Superior temporal gyrus (tissue), 1 donor: ENCODE measurements at regions not wholly inside any gene's neighbourhood (a gene's known extent, or its start where the extent isn't known, plus 50 kb on each side); places are given as distances from the start of the nearest gene placed in this dataset.

Experiments used
- DNase-seq: peaks from one replicate; pipeline ENCODE4 v3.0.0-alpha.2; 2016; ENCODE audit errors: extremely low spot score

DNA sequence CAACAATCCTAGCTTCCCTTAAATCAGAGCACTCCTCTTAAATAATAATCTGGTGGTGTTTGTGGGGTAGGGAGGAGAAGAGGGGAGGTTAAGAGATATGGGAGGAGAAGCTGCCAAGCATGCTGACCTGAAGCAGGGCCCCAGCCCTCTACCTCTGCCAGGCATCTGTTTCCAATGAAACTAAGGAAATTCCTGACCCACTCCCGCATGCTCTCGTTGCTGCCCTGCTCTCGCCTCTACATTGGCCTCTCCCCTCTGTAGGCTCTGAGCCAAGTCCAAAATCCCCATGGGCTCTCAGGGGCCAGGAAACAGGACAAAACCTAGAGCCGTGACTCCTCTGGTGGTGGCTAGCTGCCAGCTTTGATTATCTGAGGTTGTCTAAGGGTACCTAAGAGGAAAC is 559.5 kb upstream of the CDH11 start:
- no peak for DNase-seq

DNA sequence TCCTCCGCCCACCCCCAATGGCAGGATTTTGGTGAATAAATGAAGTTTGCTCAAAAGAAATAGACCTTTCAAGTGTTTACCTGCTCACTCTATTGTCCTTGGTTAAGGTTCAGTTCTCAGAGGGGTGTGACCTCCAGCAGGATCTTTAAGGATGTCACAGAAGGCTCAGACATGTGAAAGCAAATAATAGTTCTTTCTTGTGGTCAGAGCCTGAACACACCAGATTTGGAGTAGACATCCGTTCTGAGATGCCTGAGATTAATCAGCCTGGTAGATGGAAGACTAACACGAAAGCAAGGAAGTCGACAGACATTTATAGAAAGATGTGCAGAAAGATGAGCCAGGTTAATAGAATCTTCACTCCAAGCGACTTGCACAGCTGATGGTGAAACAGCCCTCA is 557.9 kb upstream of the CDH11 start:
- no peak for DNase-seq

- no peak for DNase-seq
Measured at GRCh38 chr16:65675161-65675560, 553.3 kb upstream of the CDH11 start.

- DNase-seq = no peak
Measured at GRCh38 chr16:65672960-65673359, 551.1 kb upstream of the CDH11 start.

DNA sequence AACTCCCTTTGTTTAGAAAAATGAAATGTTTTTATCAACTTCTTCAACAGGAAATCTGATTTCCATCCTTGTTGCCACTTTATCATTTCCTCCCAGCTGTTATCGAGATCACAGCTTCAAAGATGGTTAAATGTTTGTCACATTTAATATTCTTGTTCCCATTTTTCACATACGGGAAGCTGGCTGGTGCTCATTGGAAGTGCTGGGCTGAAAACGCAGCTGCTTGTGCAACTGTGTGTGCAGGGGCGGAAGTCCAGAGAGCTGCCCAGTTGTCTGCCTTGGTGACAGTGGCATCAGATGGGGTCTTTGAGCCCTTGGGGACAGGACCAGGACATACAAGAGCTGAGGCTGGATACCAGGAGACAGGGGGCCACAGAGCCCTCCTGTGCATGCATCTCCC is 549.2 kb upstream of the CDH11 start:
- DNase-seq = no peak

DNA sequence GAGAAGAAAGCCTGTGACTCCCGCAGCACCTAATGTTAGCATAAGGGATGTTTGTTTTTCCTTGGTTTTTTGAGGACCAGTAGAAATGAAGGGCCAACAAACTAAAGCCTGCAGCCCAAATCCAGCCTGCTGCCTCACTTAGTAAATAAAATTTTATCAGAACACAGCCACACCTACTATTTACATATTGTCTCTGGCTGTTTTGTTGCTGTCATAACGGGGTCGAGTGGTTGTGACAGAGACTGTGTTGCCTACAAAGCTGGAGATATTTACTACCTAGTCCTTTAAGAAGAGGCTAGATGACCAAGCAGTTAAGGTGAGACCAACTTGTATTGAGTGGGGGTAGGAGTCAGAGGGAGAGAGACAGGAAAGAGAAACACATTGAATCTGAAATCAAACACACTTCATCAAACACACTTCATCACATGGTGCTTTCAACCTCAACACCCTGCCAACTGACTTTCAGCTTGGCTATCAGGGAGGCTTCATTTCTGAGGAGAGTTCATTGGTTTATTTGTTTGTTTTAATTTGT is 546.3 kb upstream of the CDH11 start:
- no peak for DNase-seq

GRCh38 chr16:65667011-65667578 is 545.2 kb upstream of the CDH11 start:
- no peak for DNase-seq

DNA sequence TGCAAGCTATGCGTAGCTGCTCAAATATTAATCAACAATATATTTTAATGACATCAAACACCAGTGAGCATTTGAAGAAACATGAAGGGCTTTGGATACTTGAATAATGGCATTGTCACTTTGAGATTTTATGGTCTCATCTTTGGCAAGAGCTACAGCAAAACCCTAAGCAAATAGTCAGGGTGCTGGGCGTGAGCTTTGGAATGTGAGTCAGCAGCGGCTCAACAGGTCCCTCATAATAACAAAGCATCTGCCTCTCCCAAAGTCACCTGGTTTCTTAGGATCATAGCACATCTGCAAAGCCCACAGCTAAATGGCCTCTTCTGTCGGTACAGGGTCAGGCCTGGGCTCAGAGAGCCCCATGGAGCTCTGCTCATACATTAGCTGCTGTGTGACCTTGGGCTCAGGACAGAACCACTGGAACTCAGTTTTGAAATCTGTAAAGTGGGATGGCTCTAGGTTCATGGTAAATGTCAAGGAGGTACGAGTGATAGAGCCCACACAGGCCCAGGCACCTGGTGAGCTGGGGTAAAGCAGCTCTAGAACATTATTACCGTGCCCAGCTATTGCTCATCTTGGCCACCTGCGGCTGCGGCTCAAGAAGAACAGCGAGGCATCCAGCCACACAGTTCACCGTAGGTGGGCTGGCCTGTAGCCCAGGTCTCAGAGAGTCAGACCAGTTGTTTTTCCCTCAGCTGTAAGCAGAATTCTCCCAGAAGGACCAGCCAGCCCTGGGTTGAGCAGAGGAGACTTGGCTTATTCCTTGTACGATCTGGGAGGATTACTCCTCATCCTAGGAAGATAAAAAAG is 544.5 kb upstream of the CDH11 start:
- no peak for DNase-seq

DNA sequence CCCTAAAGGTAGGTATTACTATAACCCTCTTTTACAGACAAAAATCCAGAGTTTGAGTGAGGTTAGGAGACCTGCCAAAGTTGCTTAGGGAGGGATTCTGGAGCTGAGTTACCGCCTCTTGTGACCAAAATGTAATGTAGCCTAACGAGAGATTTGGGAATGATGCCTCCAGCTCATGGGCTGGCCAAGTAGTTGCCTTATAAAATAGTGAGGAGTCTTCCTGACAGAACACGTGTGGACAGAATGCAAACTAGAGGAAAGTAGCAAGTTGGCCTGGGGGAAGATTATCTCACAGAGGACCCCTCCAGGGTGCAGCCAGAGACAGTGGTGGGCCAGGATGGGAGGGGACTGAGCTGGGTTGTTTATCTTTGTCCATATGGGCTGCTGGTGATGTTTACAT is 543.7 kb upstream of the CDH11 start:
- no peak for DNase-seq

DNA sequence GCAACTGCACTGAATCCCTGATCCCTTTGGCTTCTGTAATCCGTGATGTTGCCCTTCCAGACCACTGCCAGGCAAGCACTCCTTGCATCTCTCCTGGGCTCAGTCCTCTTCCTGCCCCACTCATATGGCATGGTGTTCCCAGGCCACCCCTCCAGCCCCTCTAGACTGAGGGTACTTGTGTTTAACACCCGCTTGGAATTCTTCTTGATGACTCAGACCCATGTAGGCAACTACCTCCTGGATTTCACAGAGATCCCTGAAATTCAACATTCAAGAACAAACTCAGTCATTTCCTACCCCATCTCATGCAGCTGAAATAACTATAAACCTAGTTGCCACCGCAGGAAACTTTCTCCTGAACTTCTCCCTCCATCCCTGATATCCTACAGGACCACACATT is 541.9 kb upstream of the CDH11 start:
- no peak for DNase-seq

- no peak for DNase-seq
Measured at GRCh38 chr16:65662256-65662655, 540.4 kb upstream of the CDH11 start.

GRCh38 chr16:65661558-65661957 is 539.7 kb upstream of the CDH11 start:
- DNase-seq = no peak

GRCh38 chr16:65660390-65660789 is 538.5 kb upstream of the CDH11 start:
- no peak for DNase-seq

DNA sequence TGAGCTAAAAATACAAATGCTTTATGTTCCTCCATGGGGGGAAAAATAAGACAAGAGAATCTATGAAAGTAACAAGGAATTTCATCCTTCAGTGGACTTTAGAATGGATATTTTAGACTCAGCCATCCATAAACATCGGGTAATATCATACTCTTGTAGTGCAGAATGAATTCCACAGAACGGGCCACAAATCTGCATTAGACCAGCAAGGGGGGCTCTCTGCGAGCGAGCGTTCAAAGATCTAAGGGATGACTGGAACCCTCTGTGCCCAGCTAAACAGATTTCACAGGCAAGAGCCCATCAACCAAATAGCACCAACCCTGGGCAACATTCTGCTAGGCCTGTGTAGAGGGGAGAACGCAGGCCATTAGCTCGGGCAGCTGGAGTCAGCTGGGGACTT is 537.9 kb upstream of the CDH11 start:
- DNase-seq = no peak

DNA sequence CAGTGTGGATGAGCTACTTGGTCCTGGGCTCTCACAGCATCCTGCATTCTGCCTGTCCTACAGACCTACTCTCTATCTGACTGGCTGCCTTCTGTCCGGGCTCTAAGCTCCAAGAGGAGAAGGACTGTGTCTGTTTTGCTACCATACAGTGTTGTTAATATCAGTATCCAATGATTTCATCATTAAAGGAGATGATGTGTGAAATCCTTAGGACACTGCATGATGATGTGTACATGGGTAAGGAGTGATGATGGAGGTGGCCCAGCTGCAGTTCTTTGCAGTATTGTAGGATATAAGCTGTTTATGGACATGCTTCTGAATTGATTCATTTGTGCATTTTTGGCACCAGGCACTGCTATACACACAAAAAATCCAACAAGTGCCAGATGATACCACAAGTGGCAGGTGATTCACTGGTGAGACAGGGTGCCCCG is 536.9 kb upstream of the CDH11 start:
- DNase-seq = no peak

- no peak for DNase-seq
Measured at GRCh38 chr16:65658349-65658748, 536.5 kb upstream of the CDH11 start.

GRCh38 chr16:65657556-65657955 is 535.7 kb upstream of the CDH11 start:
- DNase-seq = no peak

GRCh38 chr16:65657071-65657494 is 535.2 kb upstream of the CDH11 start:
- DNase-seq = no peak

GRCh38 chr16:65655802-65656201 is 533.9 kb upstream of the CDH11 start:
- no peak for DNase-seq

GRCh38 chr16:65648101-65648500 is 526.2 kb upstream of the CDH11 start:
- no peak for DNase-seq

DNA sequence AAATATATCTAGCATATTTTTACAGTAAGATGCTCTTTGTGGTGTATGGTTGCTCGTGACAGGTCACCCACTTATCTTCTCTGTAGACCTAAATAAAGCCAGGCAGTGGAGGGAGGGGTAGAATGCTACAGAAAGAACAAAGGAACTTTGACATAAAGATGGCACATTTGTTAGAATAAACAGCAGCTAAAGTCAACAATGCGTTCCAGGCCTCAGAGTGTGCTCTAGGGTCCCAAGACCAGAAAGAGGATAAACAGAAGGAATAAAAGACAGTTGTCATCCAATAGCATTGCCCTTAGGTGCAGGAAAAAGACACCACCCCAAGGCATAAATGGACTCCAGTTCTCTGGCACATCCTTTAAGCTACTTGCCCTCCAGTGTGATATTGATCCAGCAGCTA is 523.0 kb upstream of the CDH11 start:
- DNase-seq = no peak

DNA sequence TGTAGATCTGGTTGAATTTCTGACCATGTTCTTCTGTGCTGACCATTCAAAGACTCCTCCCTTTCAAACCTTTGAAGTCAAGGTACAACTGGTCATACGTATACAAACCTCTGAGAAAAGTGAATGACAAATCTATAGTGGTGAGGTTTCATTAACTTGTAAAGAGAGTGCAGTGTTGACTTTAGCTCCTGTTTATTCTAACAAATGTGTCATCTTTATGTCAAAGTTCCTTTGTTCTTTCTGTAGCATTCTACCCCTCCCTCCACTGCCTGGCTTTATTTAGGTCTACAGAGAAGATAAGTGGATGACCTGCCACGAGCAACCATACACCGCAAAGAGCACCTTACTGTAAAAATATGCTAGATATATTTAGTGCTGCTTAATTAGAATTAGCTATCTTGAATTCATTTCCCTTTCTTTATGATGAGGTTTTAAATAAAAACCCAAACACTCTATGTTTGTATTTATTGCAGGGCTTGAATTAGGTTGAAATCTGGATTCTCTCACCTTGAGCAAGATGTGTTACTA is 520.0 kb upstream of the CDH11 start:
- no peak for DNase-seq
